GM12878 (cell line): ENCODE measurements at regions not wholly inside any gene's neighbourhood (a gene's known extent, or its start where the extent isn't known, plus 50 kb on each side); places are given as distances from the start of the nearest gene placed in this dataset.

Source experiments
- ATAC-seq: fragments of 200-7000 bp; cut with Tn5 transposase; 3 replicates; pipeline ENCODE4 v1.9.1; 2020; ENCODE audit warnings: mild to moderate bottlenecking, moderate library complexity
- BruUV-seq: library from RNA; stranded (reverse); fragments of 400-500 nt; replicated peaks from 2 replicates; lab custom pipeline; 2021; lab: Mats Ljungman, UMichigan
- CTCF ChIA-PET: fragments of 300-600 bp; sonication (Branson Sonifier 250); formaldehyde crosslinking; extraction: SDS; loops from one replicate; lab custom pipeline; 2021; ENCODE audit warnings: inconsistent platforms; lab: Yijun Ruan, JAX
- POLR2A ChIA-PET: fragments of 350-600 bp; formaldehyde crosslinking; extraction: SDS; loops from one replicate; lab custom pipeline; 2021; ENCODE audit warnings: inconsistent platforms; lab: Charles Lee
- RAD21 ChIA-PET: fragments of 300-600 bp; sonication (Branson Sonifier 250); formaldehyde crosslinking; loops from one replicate; lab custom pipeline; 2023; ENCODE audit warnings: antibody characterized with exemption; ENCODE audit not compliant: unreplicated experiment; lab: Charles Lee
- SMC1A ChIA-PET: fragments of 300-600 bp; sonication (Branson Sonifier 250); formaldehyde crosslinking; loops from one replicate; lab custom pipeline; 2023; ENCODE audit not compliant: unreplicated experiment, uncharacterized antibody; lab: Charles Lee
- DNase-seq: peaks from one replicate; pipeline ENCODE4 v3.0.0-alpha.2; 2011; ENCODE audit warnings: low read depth, low spot score
- FAIRE-seq: peaks from 3 replicates; lab custom pipeline; 2011; peaks lifted over from hg19 to GRCh38; lab: Jason Lieb, UNC
- H2AFZ ChIP-seq: 2 replicates; pipeline ENCODE4 v1.6.0; 2011; ENCODE audit warnings: low read depth, low read length, control low read depth; ENCODE audit not compliant: control insufficient read depth
- H3K27ac ChIP-seq: 2 replicates; pipeline ENCODE4 v1.5.1; 2011; ENCODE audit warnings: control low read depth; ENCODE audit not compliant: control insufficient read depth, insufficient read depth
- H3K27me3 ChIP-seq, 2 experiments: replicated peaks in 1 of 2; 2 replicates each; pipeline versions ENCODE4 v1.6.0 to v1.6.1; 2011; ENCODE audit warnings: low read length in 1 of 2; ENCODE audit not compliant: control insufficient read depth in 2 of 2, insufficient read depth in 2 of 2
- H3K36me3 ChIP-seq, 2 experiments: 2 replicates each; pipeline ENCODE4 v1.5.1; 2011; ENCODE audit warnings: low read length in 1 of 2; ENCODE audit not compliant: control insufficient read depth in 2 of 2, insufficient read depth in 2 of 2
- H3K4me1 ChIP-seq: 2 replicates; pipeline ENCODE4 v1.6.1; 2011; ENCODE audit warnings: mild to moderate bottlenecking, low read length, moderate library complexity, mixed read lengths; ENCODE audit not compliant: control insufficient read depth, insufficient read depth
- H3K4me2 ChIP-seq: 2 replicates; pipeline ENCODE4 v1.6.0; 2011; ENCODE audit warnings: control low read depth; ENCODE audit not compliant: control insufficient read depth, insufficient read depth
- H3K4me3 ChIP-seq: fragments of 200-600 bp; sonication (generic); 2 replicates; pipeline ENCODE4 v1.5.1; 2016
- H3K79me2 ChIP-seq: 2 replicates; pipeline ENCODE4 v1.6.0; 2011; ENCODE audit warnings: low read length; ENCODE audit not compliant: control insufficient read depth, insufficient read depth
- H3K9ac ChIP-seq: 2 replicates; pipeline ENCODE4 v1.8.0; 2011; ENCODE audit warnings: low read length, control low read depth, mixed read lengths; ENCODE audit not compliant: control insufficient read depth, insufficient read depth
- H3K9me3 ChIP-seq: replicated peaks from 3 replicates; pipeline ENCODE4 v1.5.1; 2011; ENCODE audit warnings: mild to moderate bottlenecking, low read length; ENCODE audit not compliant: control insufficient read depth, insufficient read depth
- H4K20me1 ChIP-seq: 2 replicates; pipeline ENCODE4 v1.6.0; 2011; ENCODE audit not compliant: control insufficient read depth, insufficient read depth
- CEBPZ ChIP-seq: fragments of 150-350 bp; IDR thresholded peaks from 2 replicates; pipeline ENCODE4 v1.6.1; 2016; ENCODE audit warnings: low read depth, low read length
- GATAD2B ChIP-seq: fragments of 450-650 bp; conservative IDR thresholded peaks from 2 replicates; pipeline ENCODE4 v1.6.1; 2017; ENCODE audit warnings: low read depth, mild to moderate bottlenecking, moderate library complexity
- IKZF1 ChIP-seq: fragments of 450-650 bp; conservative IDR thresholded peaks from 2 replicates; pipeline ENCODE4 v1.6.1; 2017; ENCODE audit warnings: antibody characterized with exemption, mild to moderate bottlenecking
- POLR2A ChIP-seq: IDR thresholded peaks from 2 replicates; pipeline ENCODE4 v1.6.1; 2011; ENCODE audit warnings: low read depth, mild to moderate bottlenecking, low read length
- PRDM15 ChIP-seq: fragments of 450-650 bp; formaldehyde crosslinking; IDR thresholded peaks from 2 replicates; pipeline ENCODE4 v1.4.0; 2020; ENCODE audit warnings: mild to moderate bottlenecking, moderate library complexity
- RELB ChIP-seq: fragments of 450-650 bp; IDR thresholded peaks from 2 replicates; pipeline ENCODE4 v1.6.1; 2017; ENCODE audit warnings: low read depth, mild to moderate bottlenecking, moderate library complexity
- YY1 ChIP-seq: IDR thresholded peaks from 2 replicates; pipeline ENCODE4 v1.6.1; 2011; ENCODE audit warnings: low read depth, mild to moderate bottlenecking, low read length
- ZNF622 ChIP-seq: fragments of 450-650 bp; IDR thresholded peaks from 2 replicates; pipeline ENCODE4 v1.6.1; 2017; ENCODE audit warnings: mild to moderate bottlenecking, inconsistent platforms
- WGBS: methylation state at CpG from one replicate; pipeline ENCODE4 v1.1.6; 2016; ENCODE audit warnings: low lambda C conversion rate; ENCODE audit not compliant: insufficient replicate concordance, insufficient coverage; ENCODE audit errors: missing lambda C conversion rate; 5-methylcytosine and 5-hydroxymethylcytosine counted together
- in situ Hi-C: fragments of 300-500 bp; cut with MboI; formaldehyde crosslinking; loops from 9 replicates; pipeline ENCODE4 v1.14.3; 2018; ENCODE audit warnings: mixed read lengths
- intact Hi-C: fragments of 100-400 bp; cut with micrococcal nuclease; formaldehyde crosslinking; loops from one replicate; pipeline ENCODE4 v1.14.2; 2022; ENCODE audit not compliant: unreplicated experiment

DNA sequence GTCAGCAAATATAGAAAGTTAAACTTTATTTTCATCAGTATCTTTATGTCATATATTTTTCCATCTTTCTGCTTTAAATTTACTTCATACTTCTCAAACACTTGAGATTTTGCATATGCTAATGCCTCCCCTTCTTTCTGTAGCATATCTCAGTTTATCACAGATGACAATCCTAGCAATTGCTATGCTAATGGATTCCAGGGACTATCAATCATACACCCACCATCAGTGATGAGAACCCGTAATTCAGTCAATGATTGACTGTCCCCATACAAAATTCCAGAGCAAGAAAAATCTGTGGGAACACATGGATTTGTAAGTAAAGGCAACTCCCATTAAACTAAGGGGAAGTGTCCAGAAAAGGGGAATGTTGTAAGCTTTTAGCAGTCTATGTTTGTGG, 432.4 kb upstream of the SEMA3D start:
- SMC1A ChIA-PET: no interaction called here

More for the DNA sequence above, 432.4 kb upstream of the SEMA3D start:
- DNase-seq (no peak), ATAC-seq (no peak), FAIRE-seq (no peak)
- no peak overlapping the region for H3K9ac ChIP-seq
- no peak overlapping the region for H2AFZ ChIP-seq
- intact Hi-C loops (no loop called here), in situ Hi-C loops (no loop called here)
- no peak overlapping the region for H3K4me3 ChIP-seq
- no peaks in the 10 kb centered on the region for H3K36me3 ChIP-seq
- H3K4me2 ChIP-seq: no peak overlapping the region
- CTCF ChIA-PET: no interaction called here
- POLR2A ChIA-PET: no interaction called here
- no peaks in the 10 kb centered on the region for H4K20me1 ChIP-seq
- H3K27me3 ChIP-seq: no peaks in the 10 kb centered on the region
- RAD21 ChIA-PET: no interaction called here
- no peaks in the 10 kb centered on the region for H3K4me1 ChIP-seq
- TF ChIP-seq POLR2A: no peak
- no peak for TF ChIP-seq YY1
- TF ChIP-seq PRDM15: no peak
- no peak for TF ChIP-seq IKZF1
- no peak for TF ChIP-seq GATAD2B
- no peak for TF ChIP-seq RELB
- TF ChIP-seq ZNF622: no peak
- no peak for TF ChIP-seq CEBPZ
- BruUV-seq: no TSS peak
- no peak overlapping the region for H3K27ac ChIP-seq
- H3K79me2 ChIP-seq: no peaks in the 10 kb centered on the region
- 5% methylated on average over 1 of the region's 1 CpG for WGBS
- H3K9me3 ChIP-seq: no peaks in the 10 kb centered on the region
